NCI-H1105 treated with DMSO at 0.1 percent for 48 hours (cell line): ENCODE measurements at regions not wholly inside any gene's neighbourhood (a gene's known extent, or its start where the extent isn't known, plus 50 kb on each side); places are given as distances from the start of the nearest gene placed in this dataset.

Source experiments
- DNase-seq: peaks from one replicate; lab custom pipeline; 2025; lab: John Stamatoyannopoulos, UW

DNA sequence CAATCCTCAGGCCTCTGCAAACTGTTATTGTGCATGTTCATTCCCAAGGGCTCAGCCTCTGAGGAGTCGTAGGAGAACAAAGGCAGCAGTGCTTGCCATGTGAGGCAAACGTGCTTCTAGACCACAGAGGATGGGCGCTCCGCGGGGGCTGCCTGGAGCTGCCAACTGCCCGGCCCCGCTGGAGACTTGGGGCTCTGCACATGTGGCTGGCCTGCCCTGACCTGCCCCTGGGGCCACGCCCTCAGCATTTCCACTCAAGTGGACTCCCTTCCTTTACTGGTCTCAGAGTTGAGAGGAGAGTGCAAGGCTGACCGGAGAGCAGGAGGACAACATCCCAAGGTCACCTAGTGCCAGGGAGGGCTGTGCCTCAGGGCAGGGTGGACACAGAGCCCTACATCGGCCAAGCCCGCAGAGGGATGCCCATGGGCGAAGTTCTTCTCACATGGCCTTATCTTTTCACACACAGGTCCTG is 222.3 kb upstream of the ZNF32 start:
- DNase-seq: no peak

DNA sequence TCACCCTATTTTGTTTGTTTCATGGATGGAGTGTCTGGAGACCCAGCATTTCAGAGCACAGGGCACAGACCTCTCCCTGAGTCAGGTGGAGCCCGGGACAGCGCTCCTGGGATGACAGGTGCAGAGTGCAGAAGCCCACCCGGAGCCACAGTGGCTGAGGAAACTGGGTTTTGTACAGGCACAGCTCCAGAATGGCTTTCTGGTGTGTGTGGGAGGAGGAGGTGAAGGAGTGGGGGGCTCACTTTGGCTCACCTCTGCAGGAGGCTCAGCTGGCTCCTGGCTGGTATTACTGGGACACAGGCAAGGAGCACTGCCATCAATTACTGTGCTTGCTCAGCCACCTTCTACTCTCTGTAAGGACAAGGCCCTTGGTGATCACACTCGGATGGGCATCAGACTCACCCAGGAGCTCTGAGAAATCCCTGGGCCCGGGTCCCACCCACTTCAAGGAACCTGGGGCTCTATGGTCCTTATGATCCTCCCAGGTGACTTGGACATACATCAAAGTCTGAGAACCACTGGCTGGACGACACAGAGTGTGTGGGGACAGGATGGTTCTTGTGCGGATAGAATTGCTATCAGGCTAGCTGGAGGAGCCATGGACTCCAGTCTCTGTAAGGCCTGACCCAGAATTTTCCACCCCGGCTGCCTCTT is 221.1 kb upstream of the ZNF32 start:
- no peak for DNase-seq

DNA sequence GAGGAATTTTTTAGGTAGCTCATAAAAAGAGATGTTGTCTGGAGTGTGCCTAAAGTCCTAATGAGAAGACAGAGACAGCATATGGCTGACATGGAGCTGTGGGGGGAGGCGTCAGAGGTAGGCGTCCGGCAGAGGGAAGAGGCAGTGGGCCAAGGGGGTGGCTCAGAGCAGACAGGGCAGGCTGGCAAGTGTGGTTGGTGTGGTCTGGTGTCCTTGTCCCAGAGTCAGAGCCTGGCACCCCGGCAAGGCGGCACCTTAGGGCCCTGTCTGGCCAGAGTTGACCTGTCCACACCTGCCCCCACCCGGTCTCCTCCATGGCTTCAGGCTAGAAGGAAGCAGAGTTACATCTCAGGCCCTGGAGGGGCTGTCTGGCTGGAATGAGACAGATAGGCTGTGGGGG is 220.3 kb upstream of the ZNF32 start:
- no peak for DNase-seq

DNA sequence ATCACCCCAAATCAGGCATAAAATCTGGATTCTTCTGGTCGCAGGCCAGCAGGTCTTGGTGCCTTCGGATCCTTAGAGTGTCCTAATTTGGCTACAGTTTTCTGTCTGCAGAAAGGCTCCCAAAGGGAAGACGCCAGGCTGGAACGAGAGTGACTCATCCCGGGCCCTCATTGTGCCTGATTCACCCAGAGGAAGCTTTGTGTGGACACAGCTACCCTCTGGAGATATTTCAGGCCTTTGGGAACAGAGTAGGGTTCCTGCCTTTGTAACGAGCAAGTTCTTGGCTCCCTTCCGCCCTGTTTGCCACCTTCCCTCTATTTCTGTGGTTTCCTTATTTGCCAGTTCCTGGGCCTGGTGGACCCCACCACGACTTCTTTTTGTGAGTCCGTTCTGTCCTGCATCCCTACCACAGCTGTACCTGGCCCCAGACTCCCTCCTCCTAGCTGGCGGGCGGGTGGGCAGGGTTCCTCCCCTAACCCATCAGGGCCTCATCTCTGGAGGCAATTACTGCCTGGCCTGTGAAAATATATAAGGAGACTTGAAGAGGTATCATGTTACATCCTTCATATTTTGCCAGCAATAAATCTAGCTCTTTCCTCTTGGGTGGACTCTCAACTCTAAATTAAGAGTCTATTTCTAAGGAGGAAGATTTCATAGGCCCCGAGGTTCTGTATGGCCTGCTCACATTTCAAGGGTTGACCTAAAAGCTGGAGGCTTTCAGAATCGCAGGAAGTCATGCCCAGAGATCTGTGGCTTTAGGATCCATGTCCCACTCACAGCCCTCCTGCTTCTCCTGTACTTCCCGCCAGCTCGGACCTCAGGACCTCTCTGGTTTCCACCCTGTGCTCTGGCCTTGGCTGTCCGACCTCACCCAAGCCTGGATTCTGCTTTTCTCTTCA is 219.2 kb upstream of the ZNF32 start:
- DNase-seq: no peak

DNA sequence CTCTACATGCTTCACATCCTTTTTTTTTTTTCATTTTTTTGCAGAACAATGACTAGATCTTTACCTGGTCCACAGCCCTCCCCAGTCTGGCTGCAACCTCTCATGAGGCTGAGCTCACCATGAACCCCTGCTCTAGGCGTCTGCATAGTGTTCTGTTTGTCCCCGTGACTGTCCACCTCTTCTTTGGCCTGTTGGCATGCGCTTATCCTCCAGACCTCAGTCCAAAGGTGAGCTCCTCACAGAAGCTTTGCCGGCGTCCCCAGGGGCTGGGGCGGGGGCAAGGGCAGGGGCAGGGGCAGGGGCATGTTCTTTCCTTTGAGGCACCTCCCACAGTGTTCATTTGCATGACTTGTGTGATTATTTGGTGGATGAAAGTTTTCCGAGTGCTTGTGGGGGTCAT is 218.4 kb upstream of the ZNF32 start:
- DNase-seq: no peak

DNA sequence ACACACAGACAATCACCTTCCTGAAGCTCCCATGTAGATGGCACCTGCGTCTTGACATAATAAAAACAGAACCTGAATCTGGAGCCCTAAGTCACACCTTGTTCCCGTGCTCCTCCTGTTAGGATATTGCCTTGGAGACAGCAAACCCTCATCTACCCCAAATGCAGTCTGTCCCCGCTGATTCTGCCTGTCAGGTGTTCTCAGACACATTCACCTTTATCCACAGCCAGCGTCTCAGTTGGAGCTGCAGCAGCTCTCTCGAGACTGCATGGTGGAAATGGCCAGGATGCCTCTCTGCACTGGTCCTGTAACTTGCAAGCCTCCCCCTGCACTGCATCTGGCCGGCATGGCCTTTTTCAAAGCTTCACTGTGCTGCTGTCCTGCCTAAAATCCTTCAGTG is 218.0 kb upstream of the ZNF32 start:
- no peak for DNase-seq

DNA sequence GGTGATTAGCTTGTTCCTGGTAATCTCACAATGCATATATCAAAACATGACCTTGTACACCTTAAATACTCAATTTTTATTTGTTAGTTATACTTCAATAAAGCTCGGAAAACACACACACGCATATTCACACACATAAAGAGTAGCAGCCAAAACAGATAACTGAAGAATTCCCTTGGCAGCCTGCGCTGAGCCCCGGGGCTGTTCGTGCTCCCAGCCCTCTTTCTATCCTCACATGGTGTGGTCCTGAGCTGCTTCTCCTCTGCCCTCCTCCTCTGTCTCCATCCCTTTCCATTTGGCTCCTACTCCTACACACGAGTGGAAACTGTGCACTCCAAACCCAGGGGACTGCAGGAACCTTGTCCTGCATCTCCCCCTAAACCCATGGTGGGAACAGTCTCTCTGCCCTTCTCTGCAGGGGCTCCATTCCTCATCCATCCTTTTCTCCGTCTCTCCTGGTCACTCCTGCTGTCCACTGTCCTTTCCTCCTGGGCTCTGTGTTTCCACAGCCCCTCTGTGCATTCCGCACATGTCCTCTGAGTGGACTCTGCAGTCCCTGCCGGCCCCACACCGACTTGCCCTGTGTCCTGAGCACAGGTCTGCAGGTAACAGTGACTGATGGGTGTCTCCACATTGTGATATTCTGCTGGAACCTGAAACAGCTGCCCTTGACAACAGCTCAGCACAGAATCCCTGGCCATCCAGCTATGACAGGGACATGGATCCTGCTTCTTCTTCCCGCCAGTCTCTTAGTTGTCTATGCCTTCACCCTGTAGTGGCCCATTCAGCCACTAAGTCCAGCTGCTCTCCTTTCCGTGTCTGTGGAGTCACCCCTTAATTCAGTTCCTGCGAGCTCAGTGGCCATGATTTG is 216.8 kb upstream of the ZNF32 start:
- DNase-seq: no peak

DNA sequence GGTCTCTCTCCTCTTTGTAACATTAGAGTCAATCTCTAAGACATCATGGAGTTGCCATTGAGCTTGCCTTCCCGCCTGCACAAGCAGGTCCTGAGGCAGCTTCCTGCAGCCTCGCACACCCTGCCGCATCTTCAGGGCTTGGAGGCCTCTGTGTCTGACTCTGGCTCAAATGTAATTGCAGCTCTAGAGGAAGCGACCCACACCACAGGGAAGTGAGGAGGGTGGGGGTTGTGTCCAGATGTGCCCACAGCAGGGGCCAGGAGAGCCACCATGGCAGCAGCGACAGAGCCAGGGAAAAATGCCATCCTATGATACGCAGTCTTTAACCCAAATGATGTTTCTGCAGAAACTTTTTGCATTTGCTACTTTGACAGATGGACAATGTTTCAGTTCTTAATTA is 216.0 kb upstream of the ZNF32 start:
- no peak for DNase-seq

DNA sequence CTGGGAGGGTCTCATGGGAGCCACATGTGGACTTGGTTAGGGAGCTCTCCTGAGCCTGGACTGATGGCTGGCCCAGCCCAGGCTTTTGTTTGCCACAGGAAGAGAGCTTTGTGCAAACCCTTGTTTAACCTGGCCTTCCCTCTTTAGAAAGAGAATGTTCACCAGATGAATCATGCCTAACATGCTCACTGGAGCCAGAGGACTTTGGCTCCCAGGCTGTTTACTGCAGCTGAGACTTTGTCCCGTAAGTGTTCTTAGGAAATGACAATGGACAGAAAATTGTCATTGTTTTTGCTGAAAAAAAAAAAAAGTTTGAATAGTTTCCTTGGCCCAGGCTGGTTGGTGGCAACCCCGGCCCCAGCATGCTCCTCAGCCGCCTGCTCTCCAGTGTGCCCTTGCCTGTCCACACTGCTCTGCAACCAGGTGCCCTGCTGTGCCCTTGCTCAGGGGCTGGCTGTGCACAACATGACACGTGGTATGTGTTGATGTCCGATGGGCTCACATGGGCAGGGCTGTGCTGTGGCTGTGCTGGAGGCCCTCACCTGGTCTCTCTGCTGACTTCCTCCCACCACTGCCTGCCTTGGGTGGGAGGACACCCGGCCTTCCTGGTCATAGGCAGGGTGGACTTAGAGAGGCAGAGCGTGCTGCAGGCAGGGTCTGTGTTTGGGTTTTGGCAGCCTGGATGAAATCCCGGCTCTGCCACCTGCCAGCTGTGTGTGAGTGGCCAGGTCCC is 215.3 kb upstream of the ZNF32 start:
- DNase-seq: no peak

DNA sequence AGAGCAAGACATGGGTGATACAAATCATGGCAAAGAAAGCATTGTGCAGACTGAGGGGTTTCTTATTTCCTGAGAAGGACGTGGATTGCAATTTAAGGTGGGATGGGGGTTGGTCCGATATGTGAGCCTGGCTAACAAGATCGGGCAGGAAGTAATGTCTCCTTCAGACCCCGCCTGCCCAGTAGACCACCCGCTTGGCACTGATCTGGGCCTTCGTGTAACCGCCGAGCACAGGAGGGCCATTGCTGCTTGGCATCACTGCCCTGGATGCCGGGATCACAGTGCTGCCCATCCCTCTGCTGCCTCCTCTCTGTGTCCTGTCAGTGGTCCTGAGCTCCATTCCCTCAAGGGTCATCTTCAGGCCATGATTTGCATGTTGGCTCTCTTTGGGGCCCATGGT is 214.6 kb upstream of the ZNF32 start:
- DNase-seq: no peak

DNA sequence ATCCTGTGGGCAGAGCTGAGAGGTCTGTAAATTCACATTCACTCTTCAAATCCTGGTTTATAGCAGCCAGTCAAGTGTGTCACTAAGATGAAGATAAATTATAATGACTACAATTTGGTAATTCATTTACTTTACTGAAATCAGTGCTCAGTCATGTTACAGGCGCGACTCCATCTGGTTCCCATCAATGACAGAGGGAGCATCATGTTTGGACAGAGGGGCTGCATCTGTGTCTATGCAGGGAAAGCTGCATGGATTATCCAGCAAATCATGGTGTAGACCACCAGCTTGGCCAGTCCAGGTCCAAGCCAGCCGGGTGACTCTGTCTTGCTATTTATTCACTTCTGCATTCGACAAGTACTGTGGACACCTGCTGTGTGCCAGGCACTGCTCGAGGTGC is 214.1 kb upstream of the ZNF32 start:
- DNase-seq: no peak

DNA sequence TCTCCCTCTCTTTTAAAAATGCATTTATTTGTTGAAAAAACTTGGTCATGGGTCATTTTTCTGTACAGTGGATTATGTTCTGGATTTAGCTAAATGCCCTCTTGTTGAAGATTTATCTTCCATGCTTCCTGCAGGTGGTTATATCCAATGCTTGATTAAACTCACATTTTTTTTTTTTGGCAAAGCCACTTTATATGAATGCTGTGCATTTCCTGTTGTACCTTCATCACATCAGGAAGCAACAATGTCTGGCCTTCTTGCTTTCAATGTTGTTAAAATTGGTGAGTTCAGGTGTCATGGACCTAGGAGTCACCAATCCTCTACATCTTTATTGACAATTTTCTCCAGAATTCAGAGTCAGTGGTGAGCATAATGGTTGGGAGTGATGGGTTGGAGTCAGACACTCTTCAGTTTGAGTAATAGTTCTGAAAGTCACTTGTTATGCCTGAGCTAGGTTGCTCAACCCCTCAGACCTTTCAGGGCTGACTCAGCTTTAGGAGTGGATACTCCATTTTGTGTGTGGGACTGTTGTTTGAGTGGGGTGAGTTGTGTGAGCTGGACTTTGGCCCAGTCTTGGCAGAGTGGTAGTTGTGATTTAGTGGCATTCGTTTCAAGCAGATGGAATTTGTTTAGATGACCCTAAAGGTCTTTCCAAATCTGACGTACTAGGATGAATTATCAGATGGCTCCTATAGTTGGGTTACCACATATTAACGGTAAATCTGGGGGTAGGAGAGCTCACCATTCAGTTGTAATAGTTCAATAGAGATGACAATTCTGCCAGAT is 213.5 kb upstream of the ZNF32 start:
- DNase-seq: no peak

DNA sequence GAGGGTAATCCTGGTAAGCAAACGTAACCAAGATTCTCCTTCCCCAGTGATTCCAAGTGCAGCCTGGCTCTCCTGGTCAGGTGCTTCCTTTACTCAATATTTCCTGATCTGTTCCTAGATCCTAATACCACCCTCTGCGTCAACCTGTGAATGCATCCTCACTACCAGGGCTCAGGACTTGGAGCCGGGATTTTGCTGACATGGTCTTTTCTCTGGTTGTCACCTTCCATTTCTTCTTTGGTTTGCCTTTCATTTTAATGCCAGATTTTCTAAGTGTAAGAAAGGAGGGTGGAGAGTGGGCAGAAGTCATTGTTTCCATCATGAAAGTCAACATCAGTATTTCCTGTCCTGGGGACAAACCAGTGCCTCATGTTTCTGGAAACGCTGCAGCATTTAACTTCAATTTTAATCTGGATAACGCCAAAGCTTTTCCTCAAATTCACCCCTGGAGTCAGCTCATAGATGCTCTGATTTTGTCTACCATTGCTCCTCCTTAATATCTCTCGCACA is 210.4 kb upstream of the ZNF32 start:
- no peak for DNase-seq

DNA sequence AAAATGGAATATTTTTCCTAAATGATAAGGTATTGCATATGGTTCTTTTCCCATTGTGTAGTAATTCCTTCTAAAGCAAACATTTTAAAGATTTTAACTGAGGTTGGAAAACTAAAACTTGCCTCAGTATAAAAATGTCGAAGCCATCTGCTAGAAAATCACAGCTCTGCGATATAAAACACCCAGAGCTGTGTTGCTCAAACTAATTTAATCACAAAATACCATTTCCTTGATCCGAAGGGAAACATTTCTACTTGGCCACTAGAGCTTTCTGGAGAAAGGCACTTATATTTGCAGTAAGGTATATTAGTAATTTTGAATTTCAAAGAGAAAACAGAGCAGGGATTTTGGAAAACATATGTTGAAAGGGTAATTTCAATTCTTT is 209.2 kb upstream of the ZNF32 start:
- no peak for DNase-seq

DNA sequence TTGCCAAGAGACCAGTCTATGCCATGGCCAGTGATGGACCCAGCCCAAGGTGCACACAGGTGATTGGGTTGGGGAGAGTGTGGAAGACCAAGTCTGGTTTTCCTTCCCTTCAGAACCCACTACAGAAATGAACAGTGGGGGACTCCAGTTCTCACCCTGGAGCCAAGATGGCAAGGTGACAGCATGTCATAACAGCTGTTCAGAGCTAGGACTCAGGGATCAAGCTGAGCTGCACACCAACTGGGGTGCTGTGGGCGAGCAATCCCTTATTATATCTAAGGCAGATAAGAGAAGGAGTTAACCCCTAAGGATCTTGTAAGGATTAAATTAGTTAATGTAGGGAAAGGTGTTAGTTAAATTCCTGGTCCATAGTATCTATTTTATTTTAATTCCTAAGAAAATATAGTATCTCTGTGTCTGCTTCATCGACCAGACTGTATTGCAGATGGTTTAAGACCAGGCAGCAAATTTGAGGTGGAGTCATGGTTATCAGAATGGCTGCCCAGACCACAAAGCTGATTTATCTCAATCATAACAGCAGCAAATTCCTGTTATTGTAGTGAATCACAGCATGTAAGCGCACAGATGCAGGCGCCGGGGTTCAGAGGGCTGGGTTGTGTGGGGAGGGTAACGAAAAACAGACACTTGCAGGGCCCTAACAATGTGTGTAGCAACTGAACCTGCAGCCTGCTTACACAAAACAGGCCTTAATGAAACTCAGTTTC is 208.7 kb upstream of the ZNF32 start:
- no peak for DNase-seq

DNA sequence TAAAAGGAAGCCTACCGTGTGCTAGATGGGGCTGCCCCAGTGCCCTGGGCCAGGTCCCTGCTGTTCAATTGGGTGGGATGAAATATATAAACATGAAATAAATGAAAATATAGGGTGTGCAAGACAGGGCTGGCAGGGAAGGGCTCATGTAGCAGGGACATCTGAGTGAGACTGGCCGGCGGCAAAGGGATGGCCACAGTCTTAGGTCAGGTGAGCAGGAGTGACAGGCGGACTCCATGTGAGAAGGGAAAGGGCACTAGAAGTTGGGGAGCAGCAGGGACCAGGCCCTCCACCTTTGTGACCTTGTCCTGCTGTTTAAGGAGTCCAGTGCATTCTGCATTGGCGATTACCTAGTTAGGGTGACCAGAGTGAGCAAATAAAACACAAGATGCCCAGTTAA is 207.6 kb upstream of the ZNF32 start:
- no peak for DNase-seq

DNA sequence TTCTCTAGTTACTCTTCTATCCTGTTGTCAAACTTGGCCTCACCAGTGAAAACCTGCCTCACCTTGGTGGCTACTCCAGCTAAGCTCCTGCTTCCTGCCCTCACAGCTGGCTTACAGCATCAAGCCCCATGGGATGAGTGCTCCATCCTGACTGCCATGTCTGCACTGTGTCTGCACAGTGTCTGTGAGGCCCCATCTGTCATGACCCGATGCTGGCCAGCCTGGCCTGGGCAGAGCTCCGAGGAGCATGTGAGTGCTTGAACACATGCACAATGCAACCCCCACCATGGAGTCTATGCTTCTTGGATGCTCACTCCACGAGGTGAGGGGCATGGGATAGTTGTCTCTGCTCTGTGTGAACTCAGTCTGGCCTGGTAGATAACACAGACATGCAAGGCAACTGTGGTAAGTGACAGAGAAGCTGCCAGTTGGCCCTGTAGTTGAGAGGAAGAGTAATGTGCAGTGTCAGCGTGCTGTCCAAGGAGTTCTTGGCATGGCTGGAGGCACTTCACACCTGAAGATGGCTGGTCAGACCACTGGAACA is 207.1 kb upstream of the ZNF32 start:
- DNase-seq: no peak

DNA sequence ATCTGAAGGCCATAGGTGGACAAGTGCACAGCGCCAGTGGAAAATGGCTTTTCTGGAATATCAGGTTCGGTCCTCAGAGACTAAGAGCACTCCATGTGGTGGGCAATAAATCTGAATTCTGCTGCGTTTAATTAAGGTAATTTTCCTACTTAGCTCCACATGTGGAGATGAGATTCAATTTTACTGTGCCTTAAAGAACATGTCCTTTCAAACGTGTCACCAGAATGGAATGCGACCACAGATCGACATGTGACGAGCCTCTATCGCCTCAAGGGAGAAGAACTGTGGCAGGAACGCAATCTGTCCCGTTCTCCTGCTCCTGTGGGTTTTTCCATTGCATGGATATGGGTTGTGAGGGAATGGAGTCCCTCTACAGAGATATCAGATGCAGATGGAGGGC is 205.3 kb upstream of the ZNF32 start:
- no peak for DNase-seq

DNA sequence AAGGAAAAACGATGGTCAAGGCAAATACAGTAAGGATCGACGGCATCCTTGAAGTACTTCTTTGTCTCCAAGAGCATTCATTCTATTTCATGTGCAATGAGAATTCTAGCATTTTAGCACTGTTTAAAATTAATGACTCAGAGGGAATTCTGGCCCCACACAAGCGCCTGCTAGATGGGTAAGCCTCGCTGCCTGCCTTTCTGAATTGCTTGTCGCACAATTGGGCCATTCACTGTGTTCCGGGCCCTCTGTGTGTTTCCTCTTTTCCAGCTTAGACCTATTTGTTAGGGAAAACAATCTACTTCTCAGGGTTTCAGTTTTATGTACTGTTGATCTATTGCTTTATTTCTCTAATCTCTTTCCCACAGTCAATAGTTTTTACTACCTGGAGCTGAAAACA is 204.7 kb upstream of the ZNF32 start:
- no peak for DNase-seq

DNA sequence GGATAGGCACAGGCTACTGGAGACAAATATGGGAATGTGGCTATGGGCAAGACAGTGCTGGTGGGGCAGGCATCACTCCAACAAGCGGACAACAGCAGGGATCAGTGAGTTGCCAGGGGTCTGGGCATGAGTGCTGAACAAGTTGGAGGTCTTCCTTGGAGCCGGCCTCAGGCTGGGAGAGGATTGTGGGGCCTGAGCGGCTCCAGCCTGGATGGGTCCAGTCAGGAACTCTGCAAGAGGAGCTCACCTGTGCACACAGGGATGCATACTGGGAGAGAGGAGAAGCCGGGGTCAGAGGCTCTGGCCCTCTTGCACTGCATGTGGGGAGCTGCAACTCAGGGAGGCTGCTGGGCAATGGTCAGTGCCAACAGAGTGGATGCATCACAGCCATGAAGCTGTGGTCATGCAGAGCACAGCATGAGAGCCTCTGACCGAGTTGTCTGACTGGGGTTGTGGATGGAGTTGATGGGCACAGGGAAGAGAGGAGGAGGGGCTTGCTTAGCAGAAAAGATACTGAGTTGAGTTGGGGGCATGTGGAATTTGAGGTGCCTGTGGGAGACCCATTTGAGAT is 204.0 kb upstream of the ZNF32 start:
- no peak for DNase-seq
